OCI-LY7 (cell line): ENCODE measurements at regions not wholly inside any gene's neighbourhood (a gene's known extent, or its start where the extent isn't known, plus 50 kb on each side); places are given as distances from the start of the nearest gene placed in this dataset. TPM values are rescaled to one million over a fixed set of nuclear protein-coding genes. Genes with fewer than 3 reads are reported as not detected.

Experiments used
- microRNA-seq: library from miRNA; unstranded; fragments of <30 nt; microRNA quantifications from one replicate; pipeline ENCODE4 v1.2.0, GENCODE V29; 2022; ENCODE audit warnings: borderline replicate concordance
- small RNA-seq: library from RNA; depleted of rRNA; stranded (forward); fragments of <200 nt; gene quantifications from one replicate; pipeline ENCODE3, GENCODE V24; 2014

Small RNA genes lying in the stretch of these regions (microRNA-seq; reads per million reads assigned to microRNA genes)
- not detected for gene MIR1-1
- gene MIR133A2, result not detected

Small RNA genes lying in the stretch of these regions (small RNA-seq; reads per million reads assigned to genes)
- not detected for gene MIR1-1
